Spleen (tissue), 11 donors: ENCODE measurements at regions not wholly inside any gene's neighbourhood (a gene's known extent, or its start where the extent isn't known, plus 50 kb on each side); places are given as distances from the start of the nearest gene placed in this dataset.

Source experiments
- DNase-seq: peaks from one replicate; pipeline ENCODE4 v3.0.0-alpha.2; 2020
- H3K27ac ChIP-seq, 8 donors: fragments of 200-600 bp; sonication (generic) in 7 of 8; 1 replicate in 4 of 8; 2 replicates in 4 of 8; pipeline versions ENCODE4 v1.5.0 to v1.8.0; 2016 to 2021; ENCODE audit warnings: inconsistent platforms in 4 of 8, mild to moderate bottlenecking in 4 of 8, moderate library complexity in 1 of 8
- H3K27me3 ChIP-seq, 7 donors: fragments of 200-600 bp; sonication (generic) in 6 of 7; replicated peaks in 1 of 7; 1 replicate in 4 of 7; 2 replicates in 3 of 7; pipeline versions ENCODE4 v1.5.0 to v1.8.0; 2016 to 2021; ENCODE audit warnings: inconsistent platforms in 3 of 7, mild to moderate bottlenecking in 1 of 7
- H3K36me3 ChIP-seq, 6 donors: fragments of 200-600 bp; sonication (generic) in 5 of 6; 1 replicate in 4 of 6; 2 replicates in 2 of 6; pipeline versions ENCODE4 v1.5.0 to v1.8.0; 2016 to 2021; ENCODE audit warnings: inconsistent platforms in 2 of 6
- H3K4me1 ChIP-seq, 6 donors: fragments of 200-600 bp; sonication (generic) in 5 of 6; 1 replicate in 3 of 6; 2 replicates in 3 of 6; pipeline versions ENCODE4 v1.5.0 to v1.8.0; 2016 to 2021; ENCODE audit warnings: inconsistent platforms in 3 of 6
- H3K4me3 ChIP-seq, 8 donors: fragments of 200-600 bp; sonication (generic) in 7 of 8; 1 replicate in 4 of 8; 2 replicates in 4 of 8; pipeline versions ENCODE4 v1.5.0 to v1.8.0; 2016 to 2021; ENCODE audit warnings: inconsistent platforms in 4 of 8, mild to moderate bottlenecking in 4 of 8, moderate library complexity in 2 of 8
- H3K9me3 ChIP-seq, 8 donors: fragments of 200-600 bp; sonication (generic) in 7 of 8; 1 replicate in 4 of 8; 2 replicates in 4 of 8; pipeline versions ENCODE4 v1.5.0 to v1.8.0; 2016 to 2021; ENCODE audit warnings: inconsistent platforms in 4 of 8
- POLR2A ChIP-seq, 3 donors: fragments of 450-650 bp; IDR thresholded peaks; one replicate each; pipeline ENCODE4 v1.5.1; 2017; ENCODE audit warnings: antibody characterized with exemption in 3 of 3, mild to moderate bottlenecking in 1 of 3
- POLR2AphosphoS5 ChIP-seq, 3 donors: sonication (generic); formaldehyde crosslinking; IDR thresholded peaks; one replicate each; pipeline ENCODE4 v1.5.1; 2017; ENCODE audit warnings: antibody characterized with exemption in 3 of 3
- WGBS, 5 donors: extraction: QIAGEN DNeasy Blood & Tissue Kit in 3 of 5; methylation state at CpG; one replicate each; pipeline versions ENCODE4 v1.1.5 to v1.1.7; 2013 to 2018; 5-methylcytosine and 5-hydroxymethylcytosine counted together
- intact Hi-C: fragments of 100-400 bp; cut with DNase I; formaldehyde crosslinking; loops from one replicate; pipeline ENCODE4 v1.15.0; 2023; ENCODE audit warnings: low total_unique reads
- TF ChIP-seq, protein P1 (sequence below), 11 experiments: fragments of 200-600 bp in 7 of 11; fragments of 450-650 bp in 4 of 11; sonication (generic) in 4 of 11; IDR thresholded peaks in 8 of 11; conservative IDR thresholded peaks in 3 of 11; 1 replicate in 7 of 11; 2 replicates in 4 of 11; pipeline versions ENCODE4 v1.4.0 to v1.8.0; 2016 to 2021; ENCODE audit warnings: antibody characterized with exemption in 11 of 11, inconsistent platforms in 4 of 11, mild to moderate bottlenecking in 1 of 11
- donor health status: healthy with polysubstance abuse.
- donor health status: DM: no; HTN: no; CAD: no; lungs with moderate emphysema.
- donor health status: DM: no; HTN: no; CAD: no.
- donor health status: Bipolar disorder and iron deficiency.
- donor health status: healthy.
- donor health status: DM: no; HTN: no; CAD: no.
- donor health status: DM: yes; HTN: yes; CAD: no.

DNA sequence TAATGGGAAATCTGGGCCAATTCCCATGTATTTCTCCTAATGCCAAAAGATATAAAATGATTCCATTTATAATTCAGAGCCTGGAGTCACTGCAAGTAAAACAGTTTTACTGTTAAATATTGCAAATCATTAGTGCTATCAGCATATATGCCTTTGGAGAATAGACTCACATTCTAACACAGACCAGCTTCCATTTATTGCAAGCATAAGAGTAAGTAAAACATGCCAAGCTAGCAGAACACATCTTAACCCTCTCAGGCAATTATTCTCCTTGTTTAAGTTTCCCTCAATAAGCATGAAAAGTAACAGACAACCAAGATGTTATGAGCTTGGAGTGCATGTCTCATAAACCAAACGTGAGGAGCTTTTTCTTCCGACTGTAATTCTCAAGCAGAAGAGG, 173.9 kb upstream of the GRIP1 start:
- no peak for DNase-seq
- no peak overlapping the region for H3K4me3 ChIP-seq
- no peaks in the 10 kb centered on the region for H3K9me3 ChIP-seq
- H3K36me3 ChIP-seq = no peaks in the 10 kb centered on the region
- peaks cover 0 to 3% (median 0%) of the 10 kb centered on the region in 6 donors for H3K4me1 ChIP-seq
- no peaks in the 10 kb centered on the region for H3K27me3 ChIP-seq
- intact Hi-C loops = no loop called here
- TF ChIP-seq POLR2AphosphoS5 (IDR thresholded peaks at IDR 0.05) (no peak), POLR2A (IDR thresholded peaks at IDR 0.05) (no peak)
- TF ChIP-seq, protein P1, sequence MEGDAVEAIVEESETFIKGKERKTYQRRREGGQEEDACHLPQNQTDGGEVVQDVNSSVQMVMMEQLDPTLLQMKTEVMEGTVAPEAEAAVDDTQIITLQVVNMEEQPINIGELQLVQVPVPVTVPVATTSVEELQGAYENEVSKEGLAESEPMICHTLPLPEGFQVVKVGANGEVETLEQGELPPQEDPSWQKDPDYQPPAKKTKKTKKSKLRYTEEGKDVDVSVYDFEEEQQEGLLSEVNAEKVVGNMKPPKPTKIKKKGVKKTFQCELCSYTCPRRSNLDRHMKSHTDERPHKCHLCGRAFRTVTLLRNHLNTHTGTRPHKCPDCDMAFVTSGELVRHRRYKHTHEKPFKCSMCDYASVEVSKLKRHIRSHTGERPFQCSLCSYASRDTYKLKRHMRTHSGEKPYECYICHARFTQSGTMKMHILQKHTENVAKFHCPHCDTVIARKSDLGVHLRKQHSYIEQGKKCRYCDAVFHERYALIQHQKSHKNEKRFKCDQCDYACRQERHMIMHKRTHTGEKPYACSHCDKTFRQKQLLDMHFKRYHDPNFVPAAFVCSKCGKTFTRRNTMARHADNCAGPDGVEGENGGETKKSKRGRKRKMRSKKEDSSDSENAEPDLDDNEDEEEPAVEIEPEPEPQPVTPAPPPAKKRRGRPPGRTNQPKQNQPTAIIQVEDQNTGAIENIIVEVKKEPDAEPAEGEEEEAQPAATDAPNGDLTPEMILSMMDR (IDR thresholded peaks at IDR 0.05 in 8 of 11, conservative IDR thresholded peaks at IDR 0.05 in 3 of 11) = no peak
- no peak overlapping the region for H3K27ac ChIP-seq
- WGBS, 5 donors = 64 to 85% (median 80%) methylated on average over 2 of the region's 2 CpGs

DNA sequence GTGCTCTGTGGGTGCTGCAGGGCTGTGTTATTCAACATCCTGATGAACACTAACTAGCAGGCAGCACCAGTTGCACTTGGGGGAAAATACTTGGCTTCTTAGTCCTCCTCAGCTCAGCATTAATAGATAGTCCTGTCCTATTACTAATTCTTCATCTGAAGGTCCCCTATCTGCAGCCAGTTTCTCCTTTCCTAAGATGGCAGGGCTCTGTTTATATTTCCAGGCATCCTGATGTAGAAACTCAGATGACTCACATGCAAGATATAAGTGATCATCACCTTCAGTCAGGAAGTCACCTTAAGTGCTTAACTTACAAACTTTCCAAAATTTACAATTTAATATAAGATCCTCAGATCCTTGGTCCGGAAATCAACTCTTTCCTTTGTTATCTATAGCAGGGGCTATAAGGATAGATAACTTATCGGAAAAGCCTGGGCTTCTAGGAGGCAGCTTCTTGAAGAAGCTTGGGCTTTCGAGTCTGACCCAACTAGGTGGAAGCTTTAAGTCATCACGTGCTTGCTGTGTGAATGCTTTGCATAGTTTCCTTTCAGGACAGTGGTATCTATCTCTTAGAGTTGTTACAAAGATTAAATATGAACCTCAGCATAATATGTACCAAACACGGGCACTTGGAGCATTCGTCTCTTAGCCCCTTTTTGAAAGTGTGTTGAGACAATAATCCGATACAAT, 181.0 kb upstream of the GRIP1 start:
- H3K4me1 ChIP-seq = peaks cover 0 to 9% (median 0%) of the 10 kb centered on the region in 6 donors
- intact Hi-C loops = loop anchor here (10.0 kb wide), 1 partner anchor 165 kb away; no protein-coding TSS in a partner anchor
- no peak for DNase-seq
- H3K27ac ChIP-seq = no peak overlapping the region
- H3K36me3 ChIP-seq = no peaks in the 10 kb centered on the region
- H3K9me3 ChIP-seq = no peaks in the 10 kb centered on the region
- 77 to 86% (median 79%) methylated on average over 7 of the region's 7 CpGs for whole genome bisulfite sequencing, 5 donors
- no peak overlapping the region for H3K4me3 ChIP-seq
- H3K27me3 ChIP-seq = no peaks in the 10 kb centered on the region
- TF ChIP-seq POLR2A (IDR thresholded peaks at IDR 0.05) (no peak), POLR2AphosphoS5 (IDR thresholded peaks at IDR 0.05) (no peak)
- TF ChIP-seq, protein P1 (IDR thresholded peaks at IDR 0.05 in 8 of 11, conservative IDR thresholded peaks at IDR 0.05 in 3 of 11) = no peak

DNA sequence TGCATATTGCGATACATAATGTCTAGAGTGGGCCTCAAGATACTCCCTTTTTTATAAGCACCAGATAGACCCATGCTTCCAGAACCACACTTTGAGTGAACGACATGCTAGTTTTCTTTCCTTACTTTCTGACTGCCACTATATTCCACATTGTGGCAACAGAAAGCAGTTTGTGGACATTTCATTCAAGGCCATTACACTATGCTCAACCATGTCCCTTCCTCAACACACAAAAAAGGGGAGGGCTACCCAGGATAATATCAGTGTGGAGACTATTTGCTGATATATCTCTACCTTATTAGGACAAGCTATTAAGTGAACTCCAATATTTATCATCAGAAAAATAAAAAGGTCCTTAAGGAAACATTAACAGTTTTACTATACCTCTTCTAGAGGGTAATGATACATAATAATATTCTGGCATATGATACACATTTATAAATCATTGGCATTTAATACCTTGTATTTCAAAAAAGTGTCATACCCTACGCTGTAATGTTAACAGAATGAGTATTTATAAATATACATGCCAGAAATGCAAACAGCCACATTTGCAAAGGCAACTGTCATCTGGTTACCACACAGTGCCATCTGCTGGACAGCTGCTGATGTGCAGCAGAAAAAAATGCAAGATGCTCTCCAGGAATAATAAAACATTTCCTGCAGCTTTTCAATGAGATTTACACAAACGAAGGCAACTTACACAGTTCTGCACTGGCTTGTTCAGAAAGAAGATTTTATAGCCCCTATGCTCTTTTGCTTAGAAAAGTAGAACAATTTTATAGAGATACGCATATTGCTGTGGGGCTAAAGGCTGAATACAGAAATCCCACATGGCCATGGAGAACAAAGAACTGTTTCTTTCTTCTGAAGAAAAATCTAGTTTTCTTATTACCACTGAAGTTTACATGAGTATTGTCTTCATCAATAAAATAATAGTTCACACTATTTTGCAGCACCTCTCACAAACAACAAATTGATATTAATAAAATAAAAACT, 182.2 kb upstream of the GRIP1 start:
- peak; percentile 78 for DNase-seq
- no peak overlapping the region for H3K4me3 ChIP-seq
- no peak for TF ChIP-seq POLR2AphosphoS5 (IDR thresholded peaks at IDR 0.05)
- no peak for TF ChIP-seq POLR2A (IDR thresholded peaks at IDR 0.05)
- TF ChIP-seq, protein P1 (IDR thresholded peaks at IDR 0.05 in 8 of 11, conservative IDR thresholded peaks at IDR 0.05 in 3 of 11) = peak; percentile 70 to 91 (median 82)
- 45 to 54% (median 47%) methylated on average over 5 of the region's 5 CpGs for WGBS, 5 donors
- no peaks in the 10 kb centered on the region for H3K36me3 ChIP-seq
- intact Hi-C loops = loop anchor here (10.0 kb wide), 1 partner anchor 166 kb away; no protein-coding TSS in a partner anchor
- peaks cover 0 to 6% (median 0%) of the 10 kb centered on the region in 6 donors for H3K4me1 ChIP-seq
- no peaks in the 10 kb centered on the region for H3K9me3 ChIP-seq
- H3K27me3 ChIP-seq = peaks cover 0 to 3% (median 0%) of the 10 kb centered on the region in 7 donors
- H3K27ac ChIP-seq = no peak overlapping the region
